RCC 7860 (cell line): ENCODE measurements at regions not wholly inside any gene's neighbourhood (a gene's known extent, or its start where the extent isn't known, plus 50 kb on each side); places are given as distances from the start of the nearest gene placed in this dataset.
"Not testable (repeated sequence)": the region's sequence is repeated elsewhere in the genome, so short reads cannot be mapped to it uniquely, and the experiment has no call there.

Experiments used
- DNase-seq: peaks from one replicate; pipeline ENCODE4 v3.0.0-alpha.2; 2015; ENCODE audit warnings: low spot score
- FAIRE-seq: peaks from 2 replicates; lab custom pipeline; 2012; peaks lifted over from hg19 to GRCh38; lab: Jason Lieb, UNC

GRCh38 chr14:99035712-99036610, 236.0 kb downstream of the BCL11B start:
- DNase-seq: peak; percentile 55
- no peak for FAIRE-seq

DNA sequence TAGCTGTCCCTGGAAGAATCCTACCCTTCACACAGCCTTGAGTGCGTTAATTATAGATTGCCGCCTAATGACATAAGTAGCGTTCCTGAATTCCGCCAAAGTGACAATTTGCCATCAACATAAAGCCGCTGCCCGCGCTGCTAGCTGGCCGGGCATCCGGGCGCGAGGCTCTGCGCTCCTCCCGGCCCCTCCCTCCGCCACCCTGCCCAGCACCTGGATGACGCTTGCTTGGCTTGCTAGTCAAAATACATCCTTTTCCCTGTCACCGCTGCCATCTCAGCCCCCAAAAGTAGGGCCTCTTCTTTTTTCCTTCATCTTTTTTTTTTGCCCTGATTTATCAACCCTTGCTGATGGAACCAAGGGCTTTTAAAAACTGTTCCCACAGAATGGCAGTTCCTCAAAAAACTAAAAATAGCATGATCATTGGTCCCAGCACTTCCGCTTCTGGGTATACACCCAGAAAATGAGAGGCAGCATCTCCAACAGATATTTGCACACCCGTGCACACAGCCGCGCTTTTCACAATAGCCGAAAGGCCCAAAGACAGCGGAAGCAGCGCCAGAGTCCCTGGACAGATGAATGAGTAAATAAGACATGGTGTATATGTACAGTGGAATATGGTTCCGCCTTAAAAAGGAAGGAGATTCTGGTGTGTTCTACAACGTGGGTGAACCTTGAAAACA, 235.2 kb downstream of the BCL11B start:
- DNase-seq: no peak
- FAIRE-seq: no peak

GRCh38 chr14:99037326-99037725, 234.7 kb downstream of the BCL11B start:
- DNase-seq, FAIRE-seq: not testable (repeated sequence)

DNA sequence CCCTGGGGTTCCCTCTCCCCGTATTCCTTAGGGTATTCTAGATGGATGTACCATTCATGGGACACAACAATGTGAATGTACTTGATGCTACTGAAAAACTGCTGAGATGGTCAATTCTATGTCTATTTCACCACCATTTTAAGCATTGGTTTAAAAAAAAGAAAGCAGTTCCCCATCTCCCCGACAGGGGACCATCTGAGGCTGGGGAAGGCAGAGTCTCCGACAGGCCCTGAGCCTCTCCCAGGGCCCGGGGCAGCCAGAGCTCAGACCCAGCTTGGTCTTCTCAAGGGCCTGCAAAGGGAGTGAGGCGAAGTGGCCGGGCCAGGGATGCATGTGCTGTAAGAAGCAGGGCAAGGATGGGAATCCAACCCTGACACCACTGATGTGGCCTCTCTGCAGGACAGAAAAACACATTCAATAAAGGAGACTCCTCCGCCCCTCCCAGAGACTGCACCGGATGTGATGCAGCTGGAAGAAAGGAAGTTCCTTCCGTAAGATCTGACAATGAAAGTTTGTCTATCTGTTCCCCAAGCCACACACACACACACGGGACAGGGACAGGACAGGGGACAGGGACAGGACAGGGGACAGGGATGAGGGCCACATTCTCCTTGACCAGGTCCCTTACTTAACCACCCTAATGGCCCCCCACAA, 234.1 kb downstream of the BCL11B start:
- FAIRE-seq: no peak
- no peak for DNase-seq

GRCh38 chr14:99038431-99038820, 233.6 kb downstream of the BCL11B start:
- FAIRE-seq (no peak), DNase-seq (peak; percentile 50)

DNA sequence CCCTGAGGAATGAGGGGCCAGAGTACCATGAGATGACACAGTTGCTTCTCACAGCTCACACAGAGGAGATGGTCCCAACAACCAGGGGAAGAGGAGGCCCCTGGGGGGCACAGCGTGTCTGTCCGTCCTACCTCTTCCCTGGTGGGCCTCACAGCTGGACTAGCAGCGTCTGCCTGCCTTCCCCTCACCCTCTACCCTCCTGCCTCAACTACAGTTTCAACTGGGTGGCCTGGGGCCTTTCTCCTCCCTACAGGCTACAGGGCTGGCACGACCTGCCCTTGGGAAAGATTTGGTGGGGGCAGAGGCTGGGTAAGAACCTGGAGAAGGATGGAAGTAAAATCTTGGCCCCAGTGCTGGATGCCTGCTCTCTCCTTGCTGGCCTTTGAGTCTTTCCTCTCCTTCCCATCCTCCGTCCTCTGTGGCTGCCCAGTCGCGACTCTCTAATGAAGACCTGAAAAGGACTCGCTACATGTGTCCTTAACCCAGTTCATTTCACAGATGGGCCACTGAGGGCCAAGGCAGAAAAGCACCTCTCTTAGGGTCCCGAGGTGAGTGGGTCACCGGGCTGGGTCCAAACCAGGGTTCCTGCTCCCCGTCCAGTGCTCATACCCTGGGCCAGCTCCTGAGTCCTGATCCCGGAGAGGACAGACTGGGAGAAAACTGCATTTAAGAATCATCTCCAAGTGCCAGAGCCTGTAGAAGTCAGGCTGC, 232.5 kb downstream of the BCL11B start:
- DNase-seq (no peak), FAIRE-seq (no peak)

DNA sequence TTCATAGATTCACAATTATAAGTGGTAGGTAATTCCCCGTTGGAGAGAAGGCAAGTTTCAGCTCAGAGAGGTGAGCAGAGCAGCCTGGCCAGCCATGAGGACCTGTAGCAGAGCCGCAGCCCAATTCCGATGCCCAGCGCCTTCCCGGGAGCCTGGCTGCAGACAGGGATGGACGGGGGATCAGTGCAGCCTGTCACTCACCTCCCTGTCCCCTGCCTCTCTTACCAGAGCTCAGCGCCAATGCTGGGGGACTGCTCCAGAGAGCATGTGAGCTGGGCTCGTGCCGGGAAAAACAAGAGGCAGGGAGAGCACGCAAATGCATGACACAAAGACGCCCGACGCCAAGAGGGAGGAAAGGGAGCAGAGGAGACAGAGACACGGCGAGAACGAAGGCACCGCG, 231.9 kb downstream of the BCL11B start:
- no peak for DNase-seq
- FAIRE-seq: no peak

DNA sequence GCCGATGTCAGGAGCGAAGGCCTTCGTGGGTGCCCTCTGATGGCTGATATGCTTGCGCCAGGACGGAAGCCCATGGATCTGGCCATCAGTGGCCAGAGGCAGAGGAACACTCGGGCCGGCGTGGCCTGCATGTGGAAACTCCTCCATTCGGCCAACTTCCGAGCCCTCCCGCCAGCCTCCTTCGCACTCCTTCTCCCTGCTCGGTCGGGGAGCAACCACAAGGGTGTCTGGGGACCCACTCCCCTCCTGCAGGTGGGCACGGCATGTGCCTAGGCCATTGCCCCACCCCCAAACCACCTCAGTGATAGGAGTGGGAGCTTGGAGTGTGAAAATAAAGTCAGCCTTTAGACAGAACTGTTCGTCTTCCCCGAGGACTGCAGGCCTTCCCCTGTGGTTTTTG, 231.3 kb downstream of the BCL11B start:
- FAIRE-seq (no peak), DNase-seq (no peak)

GRCh38 chr14:99041141-99041819, 230.7 kb downstream of the BCL11B start:
- FAIRE-seq: no peak
- DNase-seq: no peak

DNA sequence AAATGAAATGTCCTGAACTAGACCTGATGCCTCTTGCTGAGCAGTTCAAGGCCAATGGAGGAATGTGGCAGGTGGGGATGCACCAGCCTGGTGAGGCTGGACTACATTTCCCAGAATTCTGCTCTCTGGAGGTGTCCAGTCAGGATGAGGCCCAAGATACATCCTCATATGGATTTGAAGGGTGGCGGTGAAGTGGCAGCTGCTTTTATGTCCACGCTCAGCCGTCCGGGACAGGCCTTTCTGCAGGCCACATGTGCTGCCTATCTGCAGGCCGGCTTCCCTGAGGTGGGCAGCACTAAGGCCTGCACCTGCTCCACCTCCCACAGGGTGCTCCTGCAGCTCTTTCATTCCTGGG, 230.2 kb downstream of the BCL11B start:
- FAIRE-seq (no peak), DNase-seq (no peak)

GRCh38 chr14:99042381-99043266, 229.4 kb downstream of the BCL11B start:
- DNase-seq: no peak
- FAIRE-seq: no peak

DNA sequence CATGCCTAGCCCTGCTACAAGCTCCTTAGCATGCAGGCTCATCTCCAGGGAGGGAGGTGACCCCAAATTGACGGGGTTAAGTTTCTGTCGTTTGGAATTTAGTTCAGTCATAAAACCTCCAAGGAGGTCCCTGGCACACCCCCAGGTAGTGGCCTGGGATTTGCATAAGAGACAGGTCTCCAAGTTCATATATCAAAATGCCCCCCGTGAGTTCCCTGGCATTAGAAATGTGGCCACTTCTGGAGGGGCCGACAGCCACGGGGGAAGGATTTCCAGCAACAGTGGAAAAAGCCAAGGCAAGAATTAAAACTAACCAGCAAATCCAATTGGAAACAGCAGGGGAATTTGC, 228.8 kb downstream of the BCL11B start:
- FAIRE-seq (no peak), DNase-seq (no peak)

DNA sequence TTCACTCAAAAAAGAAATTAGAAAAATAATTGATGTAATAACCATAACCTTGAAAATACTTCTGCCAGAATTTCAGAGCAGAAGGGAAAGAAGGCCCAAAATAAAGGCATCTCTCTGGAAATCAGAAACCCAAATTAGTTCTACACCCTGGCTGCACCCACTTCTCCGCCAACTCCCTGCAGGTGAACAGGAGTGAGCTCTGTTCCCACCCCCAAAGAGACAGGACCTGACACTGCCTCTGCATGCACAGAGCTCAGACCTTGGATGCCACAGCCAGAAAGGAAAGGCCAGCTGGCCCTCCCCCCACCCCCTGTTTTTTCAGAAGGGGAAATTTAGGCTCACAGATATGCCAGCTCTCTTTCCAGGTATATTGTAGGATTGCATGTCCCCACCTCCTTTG, 228.2 kb downstream of the BCL11B start:
- no peak for FAIRE-seq
- no peak for DNase-seq

DNA sequence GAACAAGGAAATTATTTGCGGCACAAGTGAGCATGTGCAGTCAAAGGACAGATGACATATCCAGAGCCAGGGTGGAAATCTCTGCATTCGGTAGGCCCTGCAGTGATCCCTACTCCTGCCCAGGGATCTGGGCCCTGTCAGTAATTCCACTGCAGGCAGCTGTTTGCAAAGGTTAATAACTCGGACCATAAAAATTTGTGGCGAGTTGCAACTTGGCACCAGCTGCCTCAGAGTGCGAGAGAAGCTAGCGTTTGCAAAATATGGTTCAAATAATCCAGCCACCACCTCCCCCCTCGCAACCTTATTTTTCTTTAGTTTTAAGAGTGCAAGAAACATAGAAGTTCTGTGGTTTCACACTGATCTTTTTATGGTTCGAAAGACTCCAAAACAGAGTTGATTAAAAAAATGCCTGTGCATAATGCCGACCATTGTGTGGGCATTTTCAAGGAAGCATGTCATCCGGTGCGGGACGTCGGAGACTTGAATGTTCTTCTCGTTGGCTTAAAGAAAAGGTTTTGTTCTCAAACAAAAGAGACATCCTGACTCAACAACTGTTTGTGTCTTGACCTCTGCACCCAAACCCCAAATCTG, 224.5 kb downstream of the BCL11B start:
- FAIRE-seq (no peak), DNase-seq (no peak)

DNA sequence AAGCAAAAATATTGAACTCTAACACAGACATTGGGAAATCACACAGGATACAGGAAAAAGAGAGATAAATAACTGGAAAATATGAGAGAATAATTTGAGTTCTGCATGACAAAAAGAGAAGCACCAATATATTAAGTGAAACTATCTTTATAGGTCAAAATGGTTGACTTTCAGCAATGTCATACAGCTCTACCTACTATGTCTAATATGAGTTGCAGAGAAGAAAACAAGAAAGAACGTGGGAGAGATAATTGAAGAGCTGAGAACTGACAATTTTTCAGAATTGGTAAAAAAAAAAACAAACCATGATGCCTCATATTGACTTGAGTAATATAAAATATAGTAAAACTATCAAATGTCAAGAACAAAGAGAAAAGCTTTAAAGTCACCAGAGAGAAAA, 221.7 kb downstream of the BCL11B start:
- DNase-seq (no peak), FAIRE-seq (no peak)

- FAIRE-seq (no peak), DNase-seq (no peak)
Observed at GRCh38 chr14:99052467-99052866, 219.5 kb downstream of the BCL11B start.

DNA sequence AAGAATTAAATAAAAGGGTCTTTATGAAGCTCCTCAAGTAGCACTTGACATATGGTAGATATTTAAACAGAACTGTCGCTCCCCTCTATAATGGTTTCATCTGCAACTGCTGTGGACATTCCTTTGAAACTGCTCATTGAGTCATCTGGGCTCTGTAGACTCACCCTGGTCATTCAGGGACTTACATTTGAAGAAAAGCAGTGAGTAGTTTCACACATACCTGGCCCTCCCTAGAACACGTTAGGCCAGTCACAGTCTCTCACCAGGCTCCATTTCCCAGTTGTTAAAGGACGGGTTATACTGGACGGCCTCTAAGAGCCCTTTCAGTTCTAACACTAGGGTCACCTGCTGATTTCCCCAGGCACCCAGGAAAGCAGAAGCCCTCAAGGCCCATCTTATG, 217.0 kb downstream of the BCL11B start:
- FAIRE-seq (no peak), DNase-seq (no peak)

DNA sequence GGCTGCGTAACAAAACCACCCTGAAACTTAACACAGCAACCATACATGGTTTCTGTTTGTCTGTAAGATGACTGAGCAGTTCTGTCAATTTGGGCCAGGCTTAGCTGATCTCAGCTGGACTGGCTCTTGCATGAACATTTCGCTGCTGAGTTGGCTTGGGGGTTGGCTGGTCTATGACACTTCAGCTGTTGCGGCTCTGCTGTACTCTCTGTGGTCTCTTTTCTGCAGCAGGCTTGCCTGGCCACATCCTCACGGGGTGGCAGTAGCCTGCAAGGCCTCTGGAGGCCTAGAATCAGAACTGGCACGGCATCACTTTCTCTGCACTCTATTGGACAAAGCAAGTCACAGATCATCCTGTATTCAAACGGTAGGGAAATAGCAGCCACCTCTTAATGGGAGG, 216.2 kb downstream of the BCL11B start:
- FAIRE-seq: no peak
- DNase-seq: no peak

GRCh38 chr14:99057576-99058083, 214.4 kb downstream of the BCL11B start:
- FAIRE-seq: no peak
- DNase-seq: no peak
